HG03159 (cell line): ENCODE measurements at regions not wholly inside any gene's neighbourhood (a gene's known extent, or its start where the extent isn't known, plus 50 kb on each side); places are given as distances from the start of the nearest gene placed in this dataset.
"Not testable (repeated sequence)": the region's sequence is repeated elsewhere in the genome, so short reads cannot be mapped to it uniquely, and the experiment has no call there.

Source experiments
- ATAC-seq: cut with Tn5 transposase; IDR thresholded peaks from one replicate; pipeline ENCODE4 v1.9.1; 2021; ENCODE audit warnings: mild to moderate bottlenecking, moderate library complexity; ENCODE audit not compliant: unreplicated experiment

DNA sequence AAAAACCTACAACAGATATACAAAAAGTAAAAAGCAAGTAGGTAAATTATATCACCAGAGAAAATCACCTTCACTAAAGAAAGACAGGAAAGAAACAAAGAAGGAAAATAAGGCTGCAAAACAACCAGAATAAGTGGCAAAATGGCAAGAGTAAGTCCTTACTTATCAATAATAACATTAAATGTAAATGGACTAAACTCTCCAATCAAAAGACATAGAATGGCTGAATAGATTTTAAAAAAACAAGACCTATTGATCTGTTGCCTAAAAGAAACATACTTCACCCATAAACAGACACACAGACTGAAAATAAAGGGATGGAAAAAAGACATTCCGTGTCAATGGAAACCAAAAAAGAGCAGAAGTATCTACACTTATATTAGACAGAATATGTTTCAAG is 695.7 kb upstream of the FAT3 start:
- ATAC-seq, result no peak

DNA sequence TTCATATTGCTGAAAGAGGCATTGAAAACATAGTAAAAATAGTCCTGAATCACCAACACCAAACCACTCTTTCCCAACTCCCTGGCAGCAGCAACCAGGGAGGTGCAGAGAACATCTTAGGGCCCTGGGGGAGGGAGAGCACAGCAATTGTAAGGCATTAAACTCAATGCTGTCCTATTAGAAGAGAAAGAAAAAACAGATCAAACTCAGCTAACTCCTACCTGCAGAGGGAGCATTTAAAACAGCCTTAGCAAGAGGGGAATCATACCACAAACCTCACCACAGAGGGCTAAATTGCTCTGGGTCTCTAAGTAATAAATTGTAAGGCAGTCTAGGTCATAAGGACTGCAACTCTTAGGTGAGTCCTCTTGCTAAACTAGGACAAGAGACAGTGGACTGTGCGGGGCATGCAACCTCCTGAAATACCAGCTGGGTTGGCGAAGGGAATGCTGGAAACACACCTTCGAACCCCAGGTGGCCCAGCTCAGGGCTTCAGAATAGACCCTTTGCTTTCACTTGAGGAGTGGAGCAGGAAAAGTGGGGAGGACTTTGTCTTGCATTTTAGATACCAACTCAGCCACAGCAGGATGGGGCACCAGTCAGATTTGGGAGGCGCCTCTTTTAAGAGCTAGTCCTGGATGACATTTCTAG is 697.1 kb upstream of the FAT3 start:
- ATAC-seq, result no peak

- ATAC-seq, result no peak
These were observed 710.9 kb upstream of the FAT3 start for GRCh38 chr11:91513734-91514133.

DNA sequence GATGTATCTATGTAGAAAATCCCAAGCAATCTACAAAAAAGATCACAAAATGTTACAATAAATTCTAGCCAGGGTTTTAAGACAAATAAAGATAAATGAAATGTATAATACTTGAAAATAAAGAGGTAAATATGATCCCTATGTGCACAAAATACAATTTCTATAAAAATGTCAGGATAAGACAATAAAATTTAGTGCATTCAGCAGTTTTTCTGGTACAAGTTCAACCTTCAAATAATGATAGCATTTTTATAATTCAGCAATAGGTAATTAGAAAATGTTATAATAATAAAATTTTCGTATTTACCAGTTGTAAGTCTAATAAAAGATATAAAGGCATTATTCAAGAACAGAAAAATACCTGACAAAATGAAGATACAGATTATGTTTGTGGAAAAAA is 726.8 kb upstream of the FAT3 start:
- ATAC-seq, result no peak

GRCh38 chr11:91495837-91496236 is 728.8 kb upstream of the FAT3 start:
- ATAC-seq, result no peak

GRCh38 chr11:91489989-91490388 is 734.6 kb upstream of the FAT3 start:
- no peak for ATAC-seq

DNA sequence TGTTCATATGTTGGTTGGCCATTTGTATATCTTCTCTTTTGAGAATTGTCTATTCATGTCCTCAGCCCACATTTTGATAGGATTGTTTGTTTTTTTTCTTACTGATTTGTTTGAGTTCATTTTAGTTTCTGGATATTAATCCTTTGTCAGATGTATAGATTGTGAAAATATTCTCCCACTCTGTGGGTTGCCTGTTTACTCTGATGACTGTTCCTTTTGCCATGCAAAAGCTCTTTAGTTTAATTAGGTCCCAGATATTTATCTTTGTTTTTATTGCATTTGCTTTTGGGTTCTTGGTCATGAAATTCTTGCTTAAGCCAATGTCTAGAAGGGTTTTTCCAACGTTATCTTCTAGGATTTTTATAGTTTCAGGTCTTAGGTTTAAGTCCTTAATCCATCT is 740.7 kb upstream of the FAT3 start:
- not testable (repeated sequence) for ATAC-seq

DNA sequence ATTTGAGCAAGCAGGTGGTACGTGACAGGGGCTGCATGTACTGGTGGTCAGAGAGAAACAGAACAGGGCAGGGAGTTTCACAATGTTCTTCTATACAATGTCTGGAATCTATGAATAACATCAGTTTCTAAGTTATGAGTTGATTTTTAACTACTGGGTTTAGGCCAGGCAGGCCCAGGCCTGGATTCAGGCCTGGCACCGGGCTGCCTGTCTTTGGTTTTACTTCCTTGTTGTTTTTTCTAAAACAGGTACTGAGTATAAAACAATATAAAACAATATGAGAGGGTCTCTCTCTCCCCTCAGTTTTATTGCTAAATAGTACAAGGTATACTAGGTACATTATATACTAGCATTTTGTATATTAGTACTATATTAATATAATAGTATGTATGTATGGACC is 742.7 kb upstream of the FAT3 start:
- not testable (repeated sequence) for ATAC-seq

GRCh38 chr11:91470656-91471055 is 754.0 kb upstream of the FAT3 start:
- ATAC-seq, result no peak

- ATAC-seq, result no peak
These were observed 764.8 kb upstream of the FAT3 start for GRCh38 chr11:91459840-91460239.

- ATAC-seq, result no peak
These were observed 778.4 kb upstream of the FAT3 start for GRCh38 chr11:91446267-91446666.

DNA sequence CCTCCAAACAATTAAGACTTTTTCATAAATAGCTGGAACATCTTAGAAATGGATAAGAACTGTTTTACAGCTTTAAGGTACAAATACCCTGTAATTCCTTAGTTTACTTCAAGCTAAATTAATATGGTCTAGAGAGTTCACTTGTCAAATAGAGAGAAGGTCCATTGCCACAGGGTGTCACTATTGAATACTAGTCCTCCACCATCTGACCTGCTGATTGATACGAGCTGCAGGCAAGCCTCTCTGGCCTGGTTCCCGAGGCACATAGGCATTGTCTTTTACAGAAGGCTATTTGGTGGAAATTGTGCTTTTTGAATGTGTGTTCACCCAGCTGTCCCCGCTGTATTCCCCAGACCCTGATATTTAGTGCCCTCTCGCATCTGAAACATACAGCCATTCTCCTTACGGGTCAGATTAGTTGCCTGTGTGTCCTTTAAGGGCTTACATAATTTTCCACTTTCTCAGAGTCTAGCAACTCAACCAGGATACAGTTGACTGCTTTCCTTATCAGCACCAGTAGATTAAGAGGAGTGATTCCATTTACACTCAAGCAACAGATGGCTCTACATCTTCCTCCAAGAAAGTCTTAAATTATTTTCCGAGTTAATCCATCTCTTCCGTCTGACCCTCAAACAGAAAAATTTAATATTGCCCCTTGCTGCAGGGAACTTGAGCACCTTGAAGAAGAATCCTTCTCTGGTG is 788.8 kb upstream of the FAT3 start:
- no peak for ATAC-seq

GRCh38 chr11:91433284-91434010 is 791.2 kb upstream of the FAT3 start:
- ATAC-seq, result no peak

DNA sequence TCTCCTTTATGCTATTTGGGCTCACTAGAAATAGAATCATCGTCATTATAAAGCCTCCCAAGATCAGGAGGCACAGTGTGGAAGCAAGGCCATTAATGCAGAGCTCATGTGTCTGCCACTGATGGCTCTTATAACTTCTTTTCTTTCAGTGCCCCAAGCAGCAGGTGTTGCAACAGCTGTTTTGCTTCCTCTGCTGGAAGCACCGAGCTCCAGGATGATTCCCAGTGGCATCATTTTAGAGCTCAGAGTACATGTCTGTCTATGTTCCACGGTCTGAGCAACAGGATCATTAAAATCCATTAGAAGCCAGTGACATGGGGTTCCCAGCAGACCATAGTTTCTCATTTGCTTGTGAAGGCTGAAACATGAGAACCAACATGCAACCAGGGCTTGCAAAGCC is 803.0 kb upstream of the FAT3 start:
- no peak for ATAC-seq

GRCh38 chr11:91407842-91408241 is 816.8 kb upstream of the FAT3 start:
- ATAC-seq, result no peak

DNA sequence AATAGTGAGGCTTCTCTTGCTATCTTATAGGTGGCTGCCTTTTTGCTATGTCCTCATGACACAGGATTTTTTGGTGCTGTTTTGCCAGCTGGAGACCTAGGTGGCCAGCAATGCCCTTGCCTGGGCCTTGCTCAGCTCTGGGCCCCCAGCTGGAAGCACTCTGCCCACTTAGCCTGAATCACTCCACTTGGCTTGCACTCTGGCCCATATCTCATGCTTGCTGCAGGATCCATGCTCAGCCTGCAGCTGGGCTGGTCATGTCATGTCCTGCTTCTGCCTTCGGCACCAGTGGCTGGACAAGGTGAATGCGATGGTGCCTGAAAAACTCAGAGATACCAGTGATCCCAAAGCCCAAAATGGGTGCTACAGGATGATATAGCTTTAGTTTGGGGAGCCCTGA is 818.6 kb upstream of the FAT3 start:
- ATAC-seq, result no peak

- no peak for ATAC-seq
These were observed 820.3 kb upstream of the FAT3 start for GRCh38 chr11:91404344-91404743.

- no peak for ATAC-seq
These were observed 827.5 kb upstream of the FAT3 start for GRCh38 chr11:91397134-91397468.

- ATAC-seq, result no peak
These were observed 828.1 kb upstream of the FAT3 start for GRCh38 chr11:91396236-91397133.

- ATAC-seq, result no peak
These were observed 829.7 kb upstream of the FAT3 start for GRCh38 chr11:91394727-91395414.
